Dendritic cell treated with granulocyte-macrophage colony-stimulating factor and Interleukin-4, amounts not matched to agents 40 ng/mL and 50 ng/mL, for 4 days (primary cell): ENCODE measurements at regions not wholly inside any gene's neighbourhood (a gene's known extent, or its start where the extent isn't known, plus 50 kb on each side); places are given as distances from the start of the nearest gene placed in this dataset.

Experiments used
- H3K27ac Mint-ChIP-seq: one replicate; pipeline ENCODE4 v1.8.0; 2022; ENCODE audit warnings: mild to moderate bottlenecking, mixed read lengths
- H3K27me3 Mint-ChIP-seq: one replicate; pipeline ENCODE4 v1.8.0; 2022; ENCODE audit warnings: mild to moderate bottlenecking, mixed read lengths
- H3K36me3 Mint-ChIP-seq: one replicate; pipeline ENCODE4 v1.8.0; 2022; ENCODE audit warnings: low read depth, mixed read lengths
- H3K4me1 Mint-ChIP-seq: one replicate; pipeline ENCODE4 v1.8.0; 2022; ENCODE audit warnings: low read depth, mixed read lengths
- H3K4me3 Mint-ChIP-seq: one replicate; pipeline ENCODE4 v1.8.0; 2022; ENCODE audit warnings: mild to moderate bottlenecking, moderate library complexity, mixed read lengths
- H3K9me3 Mint-ChIP-seq: one replicate; pipeline ENCODE4 v1.8.0; 2022; ENCODE audit warnings: mixed read lengths
- intact Hi-C: fragments of 100-400 bp; cut with micrococcal nuclease; formaldehyde crosslinking; loops from one replicate; pipeline ENCODE4 v1.15.0; 2022

- intact Hi-C loops: no loop called here
Observed at GRCh38 chr6:91304521-91304920, 717.6 kb upstream of the MAP3K7 start.

DNA sequence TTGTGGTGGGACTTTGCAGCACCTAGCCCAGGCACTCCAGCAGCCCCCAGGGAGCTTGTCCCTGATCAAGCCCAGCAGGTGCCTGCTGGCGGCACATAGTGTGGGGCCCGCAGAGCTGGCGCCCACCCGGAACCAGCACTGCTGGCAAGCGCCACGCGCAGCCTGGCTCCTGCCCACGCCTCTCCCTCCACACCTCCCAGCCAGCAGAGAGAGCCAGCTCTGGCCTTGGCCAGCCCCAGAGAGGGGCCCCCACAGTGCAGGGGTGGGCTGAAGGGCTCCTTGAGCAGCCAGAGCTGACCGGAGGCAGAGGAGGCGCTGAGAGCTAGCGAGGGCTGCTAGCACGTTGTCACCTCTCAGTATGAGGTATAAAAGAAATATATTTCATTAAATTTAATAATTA is 716.5 kb upstream of the MAP3K7 start:
- H3K9me3 Mint-ChIP-seq: no peaks in the 10 kb centered on the region
- H3K27me3 Mint-ChIP-seq: no peaks in the 10 kb centered on the region
- H3K4me3 Mint-ChIP-seq: no peak overlapping the region
- intact Hi-C loops: no loop called here
- H3K4me1 Mint-ChIP-seq: no peaks in the 10 kb centered on the region
- H3K27ac Mint-ChIP-seq: no peak overlapping the region
- H3K36me3 Mint-ChIP-seq: no peaks in the 10 kb centered on the region

More at GRCh38 chr6:91304521-91304920, 717.6 kb upstream of the MAP3K7 start:
- Mint-ChIP-seq H3K36me3 (no peaks in the 10 kb centered on the region), H3K4me3 (no peak overlapping the region), H3K27ac (no peak overlapping the region), H3K4me1 (no peaks in the 10 kb centered on the region), H3K9me3 (no peaks in the 10 kb centered on the region), H3K27me3 (no peaks in the 10 kb centered on the region)

DNA sequence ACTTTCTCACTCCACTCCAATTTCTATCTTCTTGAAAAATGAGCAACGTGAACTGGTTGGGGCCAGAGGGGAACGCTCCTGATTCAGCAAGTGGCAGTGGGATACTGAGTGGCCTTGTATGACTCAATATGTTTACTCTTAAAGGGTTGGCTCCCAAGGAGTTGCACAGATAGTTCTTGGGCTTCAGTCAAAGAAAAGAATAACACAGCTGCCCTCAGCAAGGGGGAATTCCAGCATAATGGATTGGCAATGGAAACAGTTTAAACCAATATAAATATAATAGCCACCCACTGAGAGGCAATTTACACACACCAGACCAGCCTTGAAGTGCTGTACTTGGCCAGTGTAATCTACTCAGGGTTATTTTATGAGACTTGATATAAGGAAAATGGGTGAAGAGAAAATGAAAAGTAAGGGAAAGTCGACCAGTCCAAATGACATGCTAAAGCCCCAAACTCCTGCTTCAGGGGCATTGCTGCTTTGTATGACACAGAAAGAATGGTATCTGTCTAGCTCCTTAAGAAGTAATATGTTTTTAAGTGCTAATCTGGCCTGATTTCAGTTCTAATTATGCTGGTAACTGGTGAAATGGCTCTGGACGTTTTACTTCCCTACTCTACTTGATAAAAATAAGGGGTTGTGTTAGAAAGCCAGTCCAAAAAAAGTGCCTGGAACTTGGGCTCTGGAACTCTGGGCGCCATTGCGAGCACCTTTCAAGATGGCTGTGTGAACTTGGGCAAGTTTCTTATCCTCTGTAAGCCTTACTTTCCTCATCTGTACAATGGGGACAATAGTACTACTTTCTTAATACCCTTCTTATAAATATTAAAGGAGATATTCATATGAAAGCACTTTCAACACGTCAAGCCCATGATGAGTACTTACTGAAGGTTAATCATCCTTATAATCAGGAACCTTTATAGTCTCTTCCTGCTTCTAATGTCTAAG is 712.9 kb upstream of the MAP3K7 start:
- Mint-ChIP-seq H3K27ac (no peak overlapping the region), H3K27me3 (no peaks in the 10 kb centered on the region), H3K4me1 (no peaks in the 10 kb centered on the region), H3K9me3 (no peaks in the 10 kb centered on the region), H3K4me3 (no peak overlapping the region), H3K36me3 (no peaks in the 10 kb centered on the region)
- intact Hi-C loops: no loop called here

- intact Hi-C loops: no loop called here
- H3K36me3 Mint-ChIP-seq: no peaks in the 10 kb centered on the region
- H3K27ac Mint-ChIP-seq: no peak overlapping the region
- no peak overlapping the region for H3K4me3 Mint-ChIP-seq
- H3K27me3 Mint-ChIP-seq: no peaks in the 10 kb centered on the region
- H3K9me3 Mint-ChIP-seq: no peaks in the 10 kb centered on the region
- no peaks in the 10 kb centered on the region for H3K4me1 Mint-ChIP-seq
Observed at GRCh38 chr6:91298543-91299145, 711.8 kb upstream of the MAP3K7 start.

DNA sequence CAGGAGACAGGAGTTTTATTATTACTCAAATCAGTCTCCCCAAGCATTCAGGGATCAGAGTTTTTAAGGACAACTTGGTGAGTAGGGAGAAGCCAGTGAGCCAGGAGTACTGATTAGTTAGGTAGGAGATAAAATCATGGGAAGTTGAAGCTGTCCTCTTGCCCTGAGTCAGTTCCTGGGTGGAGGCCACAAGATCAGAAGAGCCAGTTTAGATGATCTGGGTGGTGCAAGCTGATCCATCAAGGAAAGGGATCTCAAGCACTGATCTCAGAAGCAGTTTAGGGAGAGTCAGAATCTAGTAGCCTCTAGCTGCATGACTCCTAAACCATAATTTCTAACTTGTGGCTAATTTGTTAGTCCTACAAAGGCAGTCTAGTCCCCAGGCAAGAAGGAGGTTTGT is 706.5 kb upstream of the MAP3K7 start:
- Mint-ChIP-seq H3K4me3 (no peak overlapping the region), H3K4me1 (no peaks in the 10 kb centered on the region), H3K27me3 (no peaks in the 10 kb centered on the region), H3K9me3 (no peaks in the 10 kb centered on the region), H3K27ac (no peak overlapping the region), H3K36me3 (no peaks in the 10 kb centered on the region)
- intact Hi-C loops: no loop called here

DNA sequence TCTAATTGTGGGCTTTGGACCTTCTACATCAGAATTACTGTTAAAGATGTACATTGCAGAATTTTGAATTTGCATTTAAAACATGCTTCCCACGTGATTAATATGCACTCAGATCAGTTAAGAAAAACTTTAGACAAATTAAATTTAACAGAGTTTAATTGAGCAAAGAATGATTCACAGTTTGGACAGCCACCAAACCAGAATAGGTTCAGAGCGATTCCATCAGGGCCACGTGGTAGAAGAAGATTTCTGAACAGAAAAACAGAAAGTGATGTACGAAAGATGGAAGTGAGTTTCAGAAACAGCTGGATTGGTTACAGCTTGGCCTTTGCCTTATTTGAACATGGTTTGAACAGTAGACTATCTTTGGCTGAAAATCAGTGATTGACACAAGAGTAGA is 704.2 kb upstream of the MAP3K7 start:
- H3K4me1 Mint-ChIP-seq: no peaks in the 10 kb centered on the region
- no peak overlapping the region for H3K4me3 Mint-ChIP-seq
- no peak overlapping the region for H3K27ac Mint-ChIP-seq
- H3K27me3 Mint-ChIP-seq: no peaks in the 10 kb centered on the region
- no peaks in the 10 kb centered on the region for H3K36me3 Mint-ChIP-seq
- H3K9me3 Mint-ChIP-seq: no peaks in the 10 kb centered on the region
- intact Hi-C loops: no loop called here

GRCh38 chr6:91288741-91289140 is 701.9 kb upstream of the MAP3K7 start:
- no peaks in the 10 kb centered on the region for H3K27me3 Mint-ChIP-seq
- H3K4me3 Mint-ChIP-seq: no peak overlapping the region
- H3K4me1 Mint-ChIP-seq: no peaks in the 10 kb centered on the region
- H3K36me3 Mint-ChIP-seq: no peaks in the 10 kb centered on the region
- intact Hi-C loops: no loop called here
- H3K27ac Mint-ChIP-seq: no peak overlapping the region
- H3K9me3 Mint-ChIP-seq: no peaks in the 10 kb centered on the region

DNA sequence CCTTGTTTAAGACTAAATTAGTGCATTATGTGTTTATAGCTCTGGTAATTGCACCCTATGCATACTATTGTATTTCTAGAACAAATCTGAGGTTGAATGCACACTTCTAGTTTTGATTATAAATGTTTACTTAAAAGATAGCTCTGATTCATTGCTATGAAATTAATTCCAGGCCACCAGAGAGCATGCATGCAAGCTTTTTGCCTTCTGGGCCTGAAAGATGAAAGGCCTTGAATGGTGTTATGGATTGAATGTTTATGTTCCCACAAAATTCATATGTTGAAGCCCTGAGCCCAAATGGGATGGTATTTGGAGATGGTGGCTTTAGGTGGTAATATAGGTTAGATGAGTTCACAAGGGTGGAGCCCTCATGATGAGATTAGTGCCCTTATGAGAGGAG is 695.0 kb upstream of the MAP3K7 start:
- Mint-ChIP-seq H3K36me3 (no peaks in the 10 kb centered on the region), H3K4me1 (no peaks in the 10 kb centered on the region), H3K9me3 (no peaks in the 10 kb centered on the region), H3K27me3 (no peaks in the 10 kb centered on the region), H3K27ac (no peak overlapping the region), H3K4me3 (no peak overlapping the region)
- intact Hi-C loops: no loop called here

- Mint-ChIP-seq H3K36me3 (no peaks in the 10 kb centered on the region), H3K4me3 (no peak overlapping the region)
- intact Hi-C loops: no loop called here
Observed at GRCh38 chr6:91280494-91280830, 693.6 kb upstream of the MAP3K7 start.

GRCh38 chr6:91279740-91280493 is 693.0 kb upstream of the MAP3K7 start:
- H3K4me1 Mint-ChIP-seq: no peaks in the 10 kb centered on the region
- no peaks in the 10 kb centered on the region for H3K36me3 Mint-ChIP-seq
- intact Hi-C loops: no loop called here
- no peaks in the 10 kb centered on the region for H3K9me3 Mint-ChIP-seq
- H3K27me3 Mint-ChIP-seq: no peaks in the 10 kb centered on the region
- no peak overlapping the region for H3K27ac Mint-ChIP-seq
- H3K4me3 Mint-ChIP-seq: no peak overlapping the region

More at GRCh38 chr6:91280494-91280830, 693.6 kb upstream of the MAP3K7 start:
- H3K4me1 Mint-ChIP-seq: no peaks in the 10 kb centered on the region
- H3K27me3 Mint-ChIP-seq: no peaks in the 10 kb centered on the region
- H3K27ac Mint-ChIP-seq: no peak overlapping the region
- H3K9me3 Mint-ChIP-seq: no peaks in the 10 kb centered on the region

DNA sequence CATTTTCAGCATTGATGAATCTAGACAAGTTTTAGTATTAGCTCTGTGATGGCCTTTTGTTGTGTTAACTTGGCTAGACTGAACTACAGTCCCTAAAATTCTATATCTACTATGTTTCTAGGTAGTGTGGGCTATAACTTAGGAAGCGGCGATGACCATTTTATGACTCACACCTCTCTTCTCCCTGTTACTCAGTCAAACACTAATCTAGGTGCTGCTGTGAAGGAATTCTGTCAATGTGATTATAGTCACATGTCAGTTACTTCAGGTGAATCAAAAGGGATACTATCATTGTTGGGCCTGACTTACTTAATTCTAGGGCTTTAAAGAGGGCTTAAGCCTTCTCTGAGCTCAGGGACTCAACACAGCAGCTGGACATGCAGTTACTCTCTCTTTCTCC is 691.5 kb upstream of the MAP3K7 start:
- Mint-ChIP-seq H3K27ac (no peak overlapping the region), H3K4me3 (no peak overlapping the region), H3K9me3 (no peaks in the 10 kb centered on the region), H3K27me3 (no peaks in the 10 kb centered on the region), H3K36me3 (no peaks in the 10 kb centered on the region), H3K4me1 (no peaks in the 10 kb centered on the region)
- intact Hi-C loops: no loop called here

DNA sequence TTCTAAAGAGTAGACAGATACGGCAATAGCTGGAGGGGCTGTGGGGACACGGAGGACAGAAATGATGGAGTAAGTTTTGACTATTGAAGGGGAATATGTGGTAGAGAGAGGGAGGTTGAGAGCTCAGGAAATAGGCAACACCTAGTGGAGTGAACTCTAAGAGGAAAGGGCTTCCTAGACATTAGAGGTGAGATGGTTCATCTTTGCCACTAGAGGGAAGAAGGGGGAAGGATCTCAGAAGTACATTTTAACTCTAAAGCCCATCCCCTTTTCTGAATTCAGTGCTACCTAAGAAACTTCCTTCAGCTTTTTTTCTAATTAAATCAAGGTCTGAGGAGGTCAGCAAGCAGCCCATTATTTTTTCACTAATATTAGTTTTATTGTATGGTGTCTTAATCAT is 689.4 kb upstream of the MAP3K7 start:
- Mint-ChIP-seq H3K9me3 (peaks cover 6% of the 10 kb centered on the region), H3K36me3 (no peaks in the 10 kb centered on the region), H3K4me3 (no peak overlapping the region), H3K4me1 (no peaks in the 10 kb centered on the region), H3K27me3 (no peaks in the 10 kb centered on the region), H3K27ac (no peak overlapping the region)
- intact Hi-C loops: no loop called here

DNA sequence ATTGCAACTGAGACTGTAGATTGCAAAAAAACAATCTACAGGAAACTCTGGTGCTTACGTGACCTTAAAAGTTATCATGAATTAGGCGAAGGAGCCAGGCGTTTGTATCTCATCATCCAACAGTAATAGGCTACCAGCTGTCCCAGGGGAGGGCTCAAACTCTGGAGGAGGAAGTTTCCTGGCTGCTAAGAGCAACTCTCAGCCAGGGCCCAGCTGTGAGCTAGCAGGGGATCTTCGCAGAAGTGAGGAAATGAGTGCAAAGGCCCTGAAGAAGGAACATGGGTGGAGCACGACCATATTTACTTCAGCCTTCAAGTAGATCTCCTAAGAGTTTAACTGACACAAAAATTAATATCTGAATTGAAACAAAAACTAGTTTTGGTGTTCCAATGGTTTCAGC is 686.9 kb upstream of the MAP3K7 start:
- no peaks in the 10 kb centered on the region for H3K4me1 Mint-ChIP-seq
- no peak overlapping the region for H3K4me3 Mint-ChIP-seq
- H3K9me3 Mint-ChIP-seq: peaks cover 15% of the 10 kb centered on the region
- no peaks in the 10 kb centered on the region for H3K36me3 Mint-ChIP-seq
- intact Hi-C loops: no loop called here
- H3K27ac Mint-ChIP-seq: no peak overlapping the region
- no peaks in the 10 kb centered on the region for H3K27me3 Mint-ChIP-seq

GRCh38 chr6:91271807-91272206 is 684.9 kb upstream of the MAP3K7 start:
- Mint-ChIP-seq H3K4me3 (no peak overlapping the region), H3K36me3 (no peaks in the 10 kb centered on the region), H3K4me1 (no peaks in the 10 kb centered on the region), H3K27me3 (no peaks in the 10 kb centered on the region), H3K9me3 (peaks cover 15% of the 10 kb centered on the region), H3K27ac (no peak overlapping the region)
- intact Hi-C loops: no loop called here
